Smooth muscle cell (in vitro differentiated cells): ENCODE measurements at regions not wholly inside any gene's neighbourhood (a gene's known extent, or its start where the extent isn't known, plus 50 kb on each side); places are given as distances from the start of the nearest gene placed in this dataset.

Source experiments
- DNase-seq: peaks from one replicate; lab custom pipeline; 2025; ENCODE audit not compliant: unreplicated experiment; lab: John Stamatoyannopoulos, UW
- H2AFZ ChIP-seq: fragments of 200-600 bp; sonication (generic); 2 replicates; pipeline ENCODE4 v1.6.0; 2016; ENCODE audit warnings: antibody characterized with exemption, low read depth, mild to moderate bottlenecking
- H3F3A ChIP-seq: fragments of 200-600 bp; sonication (generic); 2 replicates; pipeline ENCODE4 v1.6.0; 2017; ENCODE audit warnings: antibody characterized with exemption, low read depth
- H3K27ac ChIP-seq: fragments of 200-600 bp; sonication (generic); 2 replicates; pipeline ENCODE4 v1.5.1; 2016; ENCODE audit warnings: low read depth, mild to moderate bottlenecking
- H3K27me3 ChIP-seq: fragments of 200-600 bp; sonication (generic); 2 replicates; pipeline ENCODE4 v1.6.1; 2016; ENCODE audit warnings: low read depth, mild to moderate bottlenecking
- H3K36me3 ChIP-seq: fragments of 200-600 bp; sonication (generic); 2 replicates; pipeline ENCODE4 v1.5.1; 2016; ENCODE audit warnings: low read depth
- H3K4me1 ChIP-seq: fragments of 200-600 bp; sonication (generic); 2 replicates; pipeline ENCODE4 v1.5.1; 2016; ENCODE audit warnings: low read depth
- H3K4me2 ChIP-seq: fragments of 200-600 bp; sonication (generic); 2 replicates; pipeline ENCODE4 v1.6.0; 2016; ENCODE audit warnings: mild to moderate bottlenecking
- H3K4me3 ChIP-seq: fragments of 200-600 bp; sonication (generic); 2 replicates; pipeline ENCODE4 v1.5.1; 2016; ENCODE audit warnings: mild to moderate bottlenecking
- H3K79me2 ChIP-seq: fragments of 200-600 bp; sonication (generic); 2 replicates; pipeline ENCODE4 v1.6.0; 2016; ENCODE audit warnings: low read depth, mild to moderate bottlenecking
- H3K9ac ChIP-seq: fragments of 200-600 bp; sonication (generic); 2 replicates; pipeline ENCODE4 v1.6.0; 2016; ENCODE audit warnings: low read depth
- H3K9me3 ChIP-seq: fragments of 200-600 bp; sonication (generic); replicated peaks from 2 replicates; pipeline ENCODE4 v1.5.1; 2016; ENCODE audit warnings: low read depth
- H4K20me1 ChIP-seq: fragments of 200-600 bp; sonication (generic); 2 replicates; pipeline ENCODE4 v1.6.0; 2016; ENCODE audit warnings: low read depth
- WGBS: methylation state at CpG from one replicate; pipeline ENCODE4 v1.1.7; 2016; ENCODE audit warnings: low lambda C conversion rate; 5-methylcytosine and 5-hydroxymethylcytosine counted together
- TF ChIP-seq, protein P1 (sequence below): fragments of 200-600 bp; sonication (generic); IDR thresholded peaks from 2 replicates; pipeline ENCODE4 v1.5.1; 2017; ENCODE audit warnings: borderline replicate concordance, mild to moderate bottlenecking, antibody characterized with exemption; ENCODE audit not compliant: insufficient read depth, poor library complexity, severe bottlenecking

DNA sequence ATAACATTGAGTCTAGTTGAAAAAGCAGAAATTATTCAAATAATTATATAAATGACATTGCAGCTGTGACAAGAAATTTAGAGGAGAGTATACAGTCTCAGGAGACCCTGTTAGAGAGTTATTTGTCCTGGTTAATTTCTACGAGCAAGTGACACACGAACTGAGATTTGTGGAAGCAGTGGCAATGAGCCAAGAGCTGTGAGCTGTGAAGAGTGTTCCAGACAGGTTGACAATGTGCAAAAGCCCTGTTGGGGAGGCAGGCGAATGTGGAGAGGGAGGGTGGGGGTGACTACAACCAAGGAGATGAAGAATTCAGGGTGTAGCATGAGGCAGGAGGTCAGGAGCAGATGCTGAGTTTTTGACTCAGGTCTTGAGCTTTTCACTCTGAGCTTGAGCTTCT is 620.2 kb upstream of the TENM4 start:
- H3K9me3 ChIP-seq, result no peaks in the 10 kb centered on the region
- H3K79me2 ChIP-seq, result no peaks in the 10 kb centered on the region
- H3K9ac ChIP-seq, result no peak overlapping the region
- H2AFZ ChIP-seq, result no peak overlapping the region
- no peaks in the 10 kb centered on the region for H3K36me3 ChIP-seq
- TF ChIP-seq, protein P1, sequence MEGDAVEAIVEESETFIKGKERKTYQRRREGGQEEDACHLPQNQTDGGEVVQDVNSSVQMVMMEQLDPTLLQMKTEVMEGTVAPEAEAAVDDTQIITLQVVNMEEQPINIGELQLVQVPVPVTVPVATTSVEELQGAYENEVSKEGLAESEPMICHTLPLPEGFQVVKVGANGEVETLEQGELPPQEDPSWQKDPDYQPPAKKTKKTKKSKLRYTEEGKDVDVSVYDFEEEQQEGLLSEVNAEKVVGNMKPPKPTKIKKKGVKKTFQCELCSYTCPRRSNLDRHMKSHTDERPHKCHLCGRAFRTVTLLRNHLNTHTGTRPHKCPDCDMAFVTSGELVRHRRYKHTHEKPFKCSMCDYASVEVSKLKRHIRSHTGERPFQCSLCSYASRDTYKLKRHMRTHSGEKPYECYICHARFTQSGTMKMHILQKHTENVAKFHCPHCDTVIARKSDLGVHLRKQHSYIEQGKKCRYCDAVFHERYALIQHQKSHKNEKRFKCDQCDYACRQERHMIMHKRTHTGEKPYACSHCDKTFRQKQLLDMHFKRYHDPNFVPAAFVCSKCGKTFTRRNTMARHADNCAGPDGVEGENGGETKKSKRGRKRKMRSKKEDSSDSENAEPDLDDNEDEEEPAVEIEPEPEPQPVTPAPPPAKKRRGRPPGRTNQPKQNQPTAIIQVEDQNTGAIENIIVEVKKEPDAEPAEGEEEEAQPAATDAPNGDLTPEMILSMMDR, result no peak
- 82% methylated on average over 3 of the region's 3 CpGs for WGBS
- H3K4me1 ChIP-seq, result no peaks in the 10 kb centered on the region
- no peaks in the 10 kb centered on the region for H3F3A ChIP-seq
- no peak overlapping the region for H3K4me2 ChIP-seq
- H4K20me1 ChIP-seq, result no peaks in the 10 kb centered on the region
- H3K4me3 ChIP-seq, result no peak overlapping the region
- H3K27me3 ChIP-seq, result peaks cover 24% of the 10 kb centered on the region
- no peak overlapping the region for H3K27ac ChIP-seq
- DNase-seq, result no peak

DNA sequence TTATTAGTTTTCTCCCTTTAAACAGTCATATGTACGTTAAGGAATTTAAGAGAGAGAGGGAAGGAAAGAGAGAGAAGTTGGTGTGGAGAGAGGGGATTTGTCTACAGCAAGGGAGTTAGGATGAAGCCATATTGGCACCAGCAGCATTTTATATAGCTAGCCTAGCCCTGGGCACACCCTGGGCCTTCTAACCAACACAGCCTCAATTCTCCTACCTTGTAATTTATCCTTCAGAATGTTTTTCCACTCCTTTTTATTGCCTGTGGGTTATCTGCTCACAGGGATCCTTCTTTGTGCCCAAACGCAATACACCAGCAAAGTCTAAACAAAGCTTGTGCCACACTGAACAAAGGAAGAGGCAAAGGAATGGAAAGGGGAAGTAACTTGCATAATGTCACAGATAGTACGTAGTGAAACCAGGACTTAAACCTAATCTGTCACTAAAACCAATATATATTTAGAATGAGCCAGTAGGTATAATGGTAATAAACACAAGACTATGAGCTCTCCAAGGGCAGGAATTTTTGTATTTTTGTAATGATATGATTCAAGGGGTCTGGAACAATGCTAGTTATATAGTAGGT is 613.8 kb upstream of the TENM4 start:
- no peaks in the 10 kb centered on the region for H3F3A ChIP-seq
- DNase-seq, result no peak
- H3K4me2 ChIP-seq, result no peak overlapping the region
- no peak overlapping the region for H2AFZ ChIP-seq
- no peak overlapping the region for H3K9ac ChIP-seq
- no peak overlapping the region for H3K27ac ChIP-seq
- no peaks in the 10 kb centered on the region for H3K9me3 ChIP-seq
- no peaks in the 10 kb centered on the region for H3K4me1 ChIP-seq
- H3K36me3 ChIP-seq, result no peaks in the 10 kb centered on the region
- peaks cover 22% of the 10 kb centered on the region for H3K27me3 ChIP-seq
- no peaks in the 10 kb centered on the region for H3K79me2 ChIP-seq
- WGBS, result 90% methylated on average over 3 of the region's 3 CpGs
- TF ChIP-seq, protein P1, result no peak
- no peak overlapping the region for H3K4me3 ChIP-seq
- no peaks in the 10 kb centered on the region for H4K20me1 ChIP-seq

DNA sequence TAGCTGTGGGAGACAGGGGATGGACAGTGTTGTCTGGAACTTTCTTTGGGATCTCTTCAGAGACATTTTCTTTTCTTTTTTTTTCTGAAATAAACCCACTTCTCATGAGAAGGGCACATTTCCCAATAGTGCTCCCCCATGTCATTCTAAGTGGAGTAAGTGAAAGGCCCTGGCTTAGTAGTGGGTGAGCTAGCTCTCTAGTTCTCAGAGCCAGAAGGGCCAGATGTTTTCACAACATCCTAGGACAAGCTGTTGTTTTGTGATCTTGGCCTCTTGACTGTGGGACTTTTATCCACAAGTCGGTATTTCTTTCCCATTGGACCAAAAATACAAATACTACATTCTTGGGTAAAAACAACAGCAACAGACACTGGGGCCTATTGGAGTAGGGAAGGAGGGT is 607.7 kb upstream of the TENM4 start:
- no peaks in the 10 kb centered on the region for H3K79me2 ChIP-seq
- H3K27ac ChIP-seq, result no peak overlapping the region
- no peak overlapping the region for H3K4me3 ChIP-seq
- H3K9me3 ChIP-seq, result no peaks in the 10 kb centered on the region
- H4K20me1 ChIP-seq, result no peaks in the 10 kb centered on the region
- no peak overlapping the region for H3K4me2 ChIP-seq
- H3K36me3 ChIP-seq, result no peaks in the 10 kb centered on the region
- H3K9ac ChIP-seq, result no peak overlapping the region
- no peaks in the 10 kb centered on the region for H3F3A ChIP-seq
- H3K4me1 ChIP-seq, result no peaks in the 10 kb centered on the region
- H2AFZ ChIP-seq, result no peak overlapping the region
- WGBS, result 100% methylated on average over 1 of the region's 1 CpG
- peaks cover 9% of the 10 kb centered on the region for H3K27me3 ChIP-seq
- DNase-seq, result no peak
- TF ChIP-seq, protein P1, result no peak

DNA sequence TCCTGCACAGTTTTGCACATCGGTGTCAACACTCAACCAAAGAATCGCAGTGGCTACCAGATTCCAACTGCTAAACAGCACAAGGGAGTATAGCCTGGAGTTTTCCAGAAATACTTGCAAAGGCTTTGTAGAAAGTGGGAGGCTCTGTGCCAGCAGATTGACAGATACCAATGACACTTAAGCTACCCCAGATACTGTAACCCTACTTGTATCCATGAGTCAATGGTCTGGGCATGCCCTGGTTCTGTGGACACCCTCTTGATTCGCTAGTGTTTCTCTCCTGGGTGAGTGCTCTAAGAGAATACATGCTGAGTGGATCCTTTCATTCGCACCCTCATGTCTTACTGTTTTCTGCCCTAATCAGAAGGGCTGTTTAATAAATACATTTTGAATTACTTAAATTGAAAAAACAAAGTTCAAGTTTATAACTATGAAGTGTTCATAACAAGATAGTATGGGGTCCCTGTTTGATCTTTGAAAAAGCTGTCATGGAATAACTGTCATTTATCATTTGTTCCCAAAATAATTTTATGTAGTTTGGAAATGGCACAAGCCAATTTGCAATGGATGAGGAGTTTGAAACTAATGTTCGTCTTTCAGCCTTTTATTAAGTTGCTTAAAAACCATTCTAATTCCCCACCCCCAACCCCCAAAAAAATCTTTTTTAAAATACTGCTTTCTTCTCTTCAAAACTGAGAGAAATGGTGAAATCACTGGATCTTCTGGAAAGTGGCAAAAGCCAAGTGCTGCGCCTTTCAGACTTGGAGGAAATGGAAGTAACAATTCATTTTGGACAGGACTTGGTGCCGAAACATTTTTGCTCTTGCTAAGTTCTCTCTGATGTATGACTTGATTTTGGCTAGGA is 600.5 kb upstream of the TENM4 start:
- Histone ChIP-seq H3K4me2 (no peak overlapping the region), H3K27me3 (peaks cover 9% of the 10 kb centered on the region), H3K36me3 (no peaks in the 10 kb centered on the region), H3K4me1 (no peaks in the 10 kb centered on the region), H2AFZ (no peak overlapping the region), H3F3A (no peaks in the 10 kb centered on the region), H3K79me2 (no peaks in the 10 kb centered on the region), H3K4me3 (no peak overlapping the region), H3K9ac (no peak overlapping the region), H4K20me1 (no peaks in the 10 kb centered on the region), H3K9me3 (no peaks in the 10 kb centered on the region), H3K27ac (no peak overlapping the region)
- DNase-seq, result no peak
- TF ChIP-seq, protein P1, result no peak
- WGBS, result 90% methylated on average over 7 of the region's 7 CpGs
